GM18520 (cell line): ENCODE measurements at regions not wholly inside any gene's neighbourhood (a gene's known extent, or its start where the extent isn't known, plus 50 kb on each side); places are given as distances from the start of the nearest gene placed in this dataset.

Experiments
- ATAC-seq: cut with Tn5 transposase; IDR thresholded peaks from one replicate; pipeline ENCODE4 v1.9.1; 2021; ENCODE audit not compliant: unreplicated experiment

GRCh38 chr17:71111460-71111859 is 942.1 kb downstream of the KCNJ2 start:
- ATAC-seq, result no peak

- ATAC-seq, result no peak
These were observed 942.6 kb downstream of the KCNJ2 start for GRCh38 chr17:71111934-71112333.

- ATAC-seq, result no peak
These were observed 944.0 kb downstream of the KCNJ2 start for GRCh38 chr17:71113347-71113746.

- ATAC-seq, result no peak
These were observed 945.8 kb downstream of the KCNJ2 start for GRCh38 chr17:71114911-71115668.

- ATAC-seq, result no peak
These were observed 946.3 kb downstream of the KCNJ2 start for GRCh38 chr17:71115669-71115972.

GRCh38 chr17:71117466-71117865 is 948.1 kb downstream of the KCNJ2 start:
- no peak for ATAC-seq

- ATAC-seq, result no peak
These were observed 948.7 kb downstream of the KCNJ2 start for GRCh38 chr17:71118039-71118438.

- no peak for ATAC-seq
These were observed 958.1 kb downstream of the KCNJ2 start for GRCh38 chr17:71127416-71127815.

GRCh38 chr17:71142333-71142732 is 973.0 kb downstream of the KCNJ2 start:
- ATAC-seq, result no peak

GRCh38 chr17:71145486-71145885 is 975.3 kb upstream of the SOX9 start:
- no peak for ATAC-seq

- ATAC-seq, result no peak
These were observed 972.9 kb upstream of the SOX9 start for GRCh38 chr17:71147906-71148305.

GRCh38 chr17:71149607-71150006 is 971.2 kb upstream of the SOX9 start:
- no peak for ATAC-seq

- ATAC-seq, result no peak
These were observed 963.5 kb upstream of the SOX9 start for GRCh38 chr17:71157297-71157696.

GRCh38 chr17:71158437-71158836 is 962.4 kb upstream of the SOX9 start:
- no peak for ATAC-seq

GRCh38 chr17:71163121-71163812 is 957.6 kb upstream of the SOX9 start:
- no peak for ATAC-seq

GRCh38 chr17:71163813-71164122 is 957.1 kb upstream of the SOX9 start:
- ATAC-seq, result no peak

- ATAC-seq, result no peak
These were observed 956.3 kb upstream of the SOX9 start for GRCh38 chr17:71164561-71164960.

GRCh38 chr17:71166311-71166710 is 954.5 kb upstream of the SOX9 start:
- no peak for ATAC-seq

GRCh38 chr17:71168053-71168741 is 952.6 kb upstream of the SOX9 start:
- ATAC-seq, result no peak

- no peak for ATAC-seq
These were observed 950.8 kb upstream of the SOX9 start for GRCh38 chr17:71170070-71170469.

GRCh38 chr17:71171270-71171669 is 949.5 kb upstream of the SOX9 start:
- no peak for ATAC-seq

GRCh38 chr17:71173991-71174390 is 946.8 kb upstream of the SOX9 start:
- no peak for ATAC-seq
